ENCODE measurements at regions not wholly inside any gene's neighbourhood (a gene's known extent, or its start where the extent isn't known, plus 50 kb on each side); places are given as distances from the start of the nearest gene placed in this dataset.

DNA sequence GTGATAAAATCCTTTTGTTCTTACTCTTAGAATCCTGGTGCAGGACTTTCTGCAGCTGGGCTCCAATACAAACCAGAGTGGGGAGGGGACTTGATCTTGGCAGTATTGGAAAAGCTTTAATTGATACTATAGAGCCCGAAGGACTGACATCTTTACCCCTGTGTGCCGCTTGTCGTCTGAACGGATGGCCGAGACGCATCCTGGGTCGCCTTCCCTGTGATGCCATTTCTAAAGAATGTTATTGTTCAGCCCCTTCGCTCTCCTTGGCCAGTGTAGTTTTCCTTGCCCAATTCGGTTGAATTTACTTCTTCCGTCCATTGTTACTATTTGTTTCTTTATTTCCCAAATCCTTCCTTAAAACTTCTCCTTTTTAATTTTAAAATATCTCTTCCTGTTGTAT lies 80.9 kb downstream of the CLDN34 start:
- CTCF ChIA-PET = no interaction called here
- TF ChIP-seq EZH2 (IDR thresholded peaks at IDR 0.05; ENCODE audit: low read depth) = no peak
- TF ChIP-seq, protein P1, sequence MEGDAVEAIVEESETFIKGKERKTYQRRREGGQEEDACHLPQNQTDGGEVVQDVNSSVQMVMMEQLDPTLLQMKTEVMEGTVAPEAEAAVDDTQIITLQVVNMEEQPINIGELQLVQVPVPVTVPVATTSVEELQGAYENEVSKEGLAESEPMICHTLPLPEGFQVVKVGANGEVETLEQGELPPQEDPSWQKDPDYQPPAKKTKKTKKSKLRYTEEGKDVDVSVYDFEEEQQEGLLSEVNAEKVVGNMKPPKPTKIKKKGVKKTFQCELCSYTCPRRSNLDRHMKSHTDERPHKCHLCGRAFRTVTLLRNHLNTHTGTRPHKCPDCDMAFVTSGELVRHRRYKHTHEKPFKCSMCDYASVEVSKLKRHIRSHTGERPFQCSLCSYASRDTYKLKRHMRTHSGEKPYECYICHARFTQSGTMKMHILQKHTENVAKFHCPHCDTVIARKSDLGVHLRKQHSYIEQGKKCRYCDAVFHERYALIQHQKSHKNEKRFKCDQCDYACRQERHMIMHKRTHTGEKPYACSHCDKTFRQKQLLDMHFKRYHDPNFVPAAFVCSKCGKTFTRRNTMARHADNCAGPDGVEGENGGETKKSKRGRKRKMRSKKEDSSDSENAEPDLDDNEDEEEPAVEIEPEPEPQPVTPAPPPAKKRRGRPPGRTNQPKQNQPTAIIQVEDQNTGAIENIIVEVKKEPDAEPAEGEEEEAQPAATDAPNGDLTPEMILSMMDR (conservative IDR thresholded peaks at IDR 0.05) = no peak
- no peak overlapping the region for H3K4me3 ChIP-seq
- no peaks in the 10 kb centered on the region for H4K20me1 ChIP-seq (ENCODE audit: insufficient read depth)
- no peaks in the 10 kb centered on the region for H3K9me3 ChIP-seq (ENCODE audit: insufficient read depth, low read depth)
- no peaks in the 10 kb centered on the region for H3K4me1 ChIP-seq (replicated peaks; ENCODE audit: insufficient read depth)
- H2AFZ ChIP-seq = no peak overlapping the region
- no peaks in the 10 kb centered on the region for H3K27me3 ChIP-seq (ENCODE audit: insufficient read depth, low read depth)
- no peaks in the 10 kb centered on the region for H3K9me2 ChIP-seq (ENCODE audit: insufficient read depth)
- H3K79me2 ChIP-seq (ENCODE audit: low read depth) = 0 out of 2 replicates have a peak, but pooled peaks cover 4% of the 10 kb centered on the region
- intact Hi-C loops (cut with micrococcal nuclease; ENCODE audit: unreplicated experiment) = no loop called here
- no peak for DNase-seq
- no peak overlapping the region for H3K4me2 ChIP-seq
- no peaks in the 10 kb centered on the region for H3F3A ChIP-seq (ENCODE audit: insufficient read depth, low read depth)
- H3K36me3 ChIP-seq (ENCODE audit: low read depth) = no peaks in the 10 kb centered on the region
- no peak overlapping the region for H3K27ac ChIP-seq
- POLR2A ChIA-PET (ENCODE audit: unreplicated experiment) = no interaction called here
- BruUV-seq (replicated peaks) = no TSS peak

DNA sequence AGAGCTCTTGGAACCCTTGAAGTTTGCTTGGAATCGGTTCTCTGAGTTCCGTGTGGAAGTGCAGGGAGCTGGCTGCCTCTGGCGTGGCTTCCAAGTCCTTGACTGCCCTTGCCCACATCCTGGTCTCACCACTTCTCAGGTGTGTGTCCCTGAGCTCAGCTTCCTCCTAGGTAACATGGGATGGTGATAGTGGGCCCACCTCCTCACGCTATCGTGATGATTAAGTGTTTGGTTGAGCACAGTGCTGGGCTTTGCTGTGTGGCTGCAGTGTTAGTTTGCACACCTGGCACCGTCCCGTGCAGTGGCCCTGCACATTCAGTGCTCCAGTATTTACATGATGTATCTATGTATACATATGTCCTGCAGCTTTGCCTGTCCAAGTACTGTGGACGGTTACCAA lies 81.5 kb downstream of the CLDN34 start:
- POLR2A ChIA-PET (ENCODE audit: unreplicated experiment) = no interaction called here
- CTCF ChIA-PET = no interaction called here
- intact Hi-C loops (cut with micrococcal nuclease; ENCODE audit: unreplicated experiment) = no loop called here
- no peaks in the 10 kb centered on the region for H3F3A ChIP-seq (ENCODE audit: insufficient read depth, low read depth)
- H3K9me2 ChIP-seq (ENCODE audit: insufficient read depth) = no peaks in the 10 kb centered on the region
- no peak overlapping the region for H3K4me3 ChIP-seq
- no peaks in the 10 kb centered on the region for H3K4me1 ChIP-seq (replicated peaks; ENCODE audit: insufficient read depth)
- no peak overlapping the region for H2AFZ ChIP-seq
- no peak overlapping the region for H3K27ac ChIP-seq
- H3K4me2 ChIP-seq = no peak overlapping the region
- no peaks in the 10 kb centered on the region for H3K27me3 ChIP-seq (ENCODE audit: insufficient read depth, low read depth)
- H4K20me1 ChIP-seq (ENCODE audit: insufficient read depth) = no peaks in the 10 kb centered on the region
- H3K79me2 ChIP-seq (ENCODE audit: low read depth) = 0 out of 2 replicates have a peak, but pooled peaks cover 4% of the 10 kb centered on the region
- no peaks in the 10 kb centered on the region for H3K36me3 ChIP-seq (ENCODE audit: low read depth)
- TF ChIP-seq EZH2 (IDR thresholded peaks at IDR 0.05; ENCODE audit: low read depth) = no peak
- TF ChIP-seq, protein P1 (conservative IDR thresholded peaks at IDR 0.05) = no peak
- no TSS peak for BruUV-seq (replicated peaks)
- DNase-seq = no peak
- H3K9me3 ChIP-seq (ENCODE audit: insufficient read depth, low read depth) = no peaks in the 10 kb centered on the region

DNA sequence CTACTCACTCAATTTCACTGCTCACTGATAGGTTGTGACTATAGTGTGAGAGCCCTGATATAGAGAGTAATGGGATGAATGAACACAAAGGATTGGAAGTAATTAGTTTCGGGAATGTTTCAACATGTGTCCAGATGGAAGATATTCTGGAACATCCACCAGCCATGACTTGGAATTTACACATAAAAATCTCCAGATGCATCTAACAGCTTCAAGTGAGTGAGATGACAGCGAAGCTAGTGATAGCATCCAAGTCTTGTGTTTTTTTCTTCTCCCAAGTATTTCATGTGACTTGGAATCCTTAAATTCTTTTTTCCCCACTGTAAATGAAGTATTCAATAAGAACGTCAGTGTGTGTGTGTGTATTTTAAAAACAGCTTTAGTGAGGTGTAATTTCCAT lies 82.1 kb downstream of the CLDN34 start:
- ChIA-PET CTCF (no interaction called here), POLR2A (ENCODE audit: unreplicated experiment) (no interaction called here)
- Histone ChIP-seq H2AFZ (no peak overlapping the region), H3K36me3 (ENCODE audit: low read depth) (no peaks in the 10 kb centered on the region), H3K4me3 (no peak overlapping the region), H4K20me1 (ENCODE audit: insufficient read depth) (no peaks in the 10 kb centered on the region), H3K9me3 (ENCODE audit: insufficient read depth, low read depth) (no peaks in the 10 kb centered on the region), H3K27ac (no peak overlapping the region), H3K9me2 (ENCODE audit: insufficient read depth) (no peaks in the 10 kb centered on the region), H3K79me2 (ENCODE audit: low read depth) (0 out of 2 replicates have a peak, but pooled peaks cover 4% of the 10 kb centered on the region), H3K4me1 (replicated peaks; ENCODE audit: insufficient read depth) (no peaks in the 10 kb centered on the region), H3K4me2 (no peak overlapping the region), H3F3A (ENCODE audit: insufficient read depth, low read depth) (no peaks in the 10 kb centered on the region), H3K27me3 (ENCODE audit: insufficient read depth, low read depth) (no peaks in the 10 kb centered on the region)
- intact Hi-C loops (cut with micrococcal nuclease; ENCODE audit: unreplicated experiment) = no loop called here
- DNase-seq = no peak
- TF ChIP-seq EZH2 (IDR thresholded peaks at IDR 0.05; ENCODE audit: low read depth) = no peak
- TF ChIP-seq, protein P1 (conservative IDR thresholded peaks at IDR 0.05) = no peak
- no TSS peak for BruUV-seq (replicated peaks)

All from PC-9 (cell line).